H9 (cell line): ENCODE measurements at regions not wholly inside any gene's neighbourhood (a gene's known extent, or its start where the extent isn't known, plus 50 kb on each side); places are given as distances from the start of the nearest gene placed in this dataset.

ENCODE experiments used
- DNase-seq: peaks from one replicate; pipeline ENCODE4 v3.0.0-alpha.2; 2017
- H2AFZ ChIP-seq: one replicate; pipeline ENCODE4 v1.6.1; 2013; ENCODE audit warnings: mild to moderate bottlenecking, low read length, control low read depth, moderate library complexity
- H2AK5ac ChIP-seq: 2 replicates; pipeline ENCODE4 v1.6.1; 2013; ENCODE audit warnings: low read length, control low read depth, mixed read lengths; ENCODE audit not compliant: insufficient read length
- H2BK120ac ChIP-seq: one replicate; pipeline ENCODE4 v1.6.1; 2013; ENCODE audit warnings: low read depth, mild to moderate bottlenecking, low read length, control low read depth, inconsistent platforms; ENCODE audit not compliant: poor library complexity, severe bottlenecking
- H2BK12ac ChIP-seq: 2 replicates; pipeline ENCODE4 v1.6.1; 2013; ENCODE audit warnings: low read length, control low read depth, mixed read lengths, low read depth; ENCODE audit not compliant: insufficient read length
- H2BK15ac ChIP-seq: 2 replicates; pipeline ENCODE4 v1.6.1; 2013; ENCODE audit warnings: low read depth, low read length, control low read depth
- H2BK20ac ChIP-seq: one replicate; pipeline ENCODE4 v1.6.1; 2013; ENCODE audit warnings: low read depth, mild to moderate bottlenecking, low read length, control low read depth, inconsistent platforms; ENCODE audit not compliant: poor library complexity, severe bottlenecking
- H2BK5ac ChIP-seq: 2 replicates; pipeline ENCODE4 v1.6.1; 2013; ENCODE audit warnings: low read length, control low read depth, mixed read lengths; ENCODE audit not compliant: insufficient read length
- H3K14ac ChIP-seq: 2 replicates; pipeline ENCODE4 v1.6.1; 2013; ENCODE audit warnings: low read length, control low read depth; ENCODE audit not compliant: insufficient read depth
- H3K18ac ChIP-seq: 2 replicates; pipeline ENCODE4 v1.6.1; 2013; ENCODE audit warnings: low read depth, mild to moderate bottlenecking, mixed read lengths, low read length, control low read depth; ENCODE audit not compliant: insufficient read length
- H3K23ac ChIP-seq: 2 replicates; pipeline ENCODE4 v1.6.1; 2013; ENCODE audit warnings: low read length, control low read depth, mixed read lengths, low read depth; ENCODE audit not compliant: insufficient read length
- H3K23me2 ChIP-seq: 2 replicates; pipeline ENCODE4 v1.6.1; 2013; ENCODE audit warnings: low read depth, mild to moderate bottlenecking, mixed read lengths, low read length, control low read depth; ENCODE audit not compliant: insufficient read length, poor library complexity, severe bottlenecking
- H3K27ac ChIP-seq: 2 replicates; pipeline ENCODE4 v1.5.1; 2013; ENCODE audit warnings: low read length, control low read depth, mixed read lengths, low read depth; ENCODE audit not compliant: insufficient read length
- H3K27me3 ChIP-seq: 2 replicates; pipeline ENCODE4 v1.6.1; 2013; ENCODE audit warnings: low read length, control low read depth, inconsistent platforms; ENCODE audit not compliant: insufficient read depth
- H3K4ac ChIP-seq: 2 replicates; pipeline ENCODE4 v1.6.1; 2013; ENCODE audit warnings: low read depth, mild to moderate bottlenecking, control low read depth, inconsistent platforms, low read length, moderate library complexity
- H3K4me1 ChIP-seq: 2 replicates; pipeline ENCODE4 v1.6.1; 2013; ENCODE audit warnings: low read length, control low read depth, inconsistent platforms; ENCODE audit not compliant: insufficient read depth
- H3K4me2 ChIP-seq: 2 replicates; pipeline ENCODE4 v1.6.1; 2013; ENCODE audit warnings: low read length, control low read depth, mixed read lengths; ENCODE audit not compliant: insufficient read length, insufficient read depth
- H3K56ac ChIP-seq: 2 replicates; pipeline ENCODE4 v1.6.1; 2013; ENCODE audit warnings: low read depth, mild to moderate bottlenecking, mixed read lengths, low read length, control low read depth; ENCODE audit not compliant: insufficient read length
- H3K79me1 ChIP-seq: 2 replicates; pipeline ENCODE4 v1.6.1; 2013; ENCODE audit warnings: low read depth, mild to moderate bottlenecking, moderate library complexity, low read length, control low read depth, inconsistent platforms; ENCODE audit not compliant: insufficient read depth, poor library complexity, severe bottlenecking
- H3K79me2 ChIP-seq: 2 replicates; pipeline ENCODE4 v1.6.1; 2013; ENCODE audit warnings: low read length, control low read depth, inconsistent platforms; ENCODE audit not compliant: insufficient read depth
- H3K9ac ChIP-seq: 2 replicates; pipeline ENCODE4 v1.6.1; 2013; ENCODE audit warnings: low read length, control low read depth, mixed read lengths; ENCODE audit not compliant: insufficient read length; ENCODE audit errors: extremely low read depth
- H3K9me3 ChIP-seq: one replicate; pipeline ENCODE4 v1.6.1; 2013; ENCODE audit warnings: low read depth, low read length, inconsistent platforms; ENCODE audit not compliant: control insufficient read depth
- H3T11ph ChIP-seq: one replicate; pipeline ENCODE4 v1.6.1; 2013; ENCODE audit warnings: mild to moderate bottlenecking, low read length, control low read depth, inconsistent platforms
- H4K20me1 ChIP-seq: one replicate; pipeline ENCODE4 v1.6.1; 2013; ENCODE audit not compliant: control insufficient read depth, insufficient read length, insufficient read depth
- H4K5ac ChIP-seq: 2 replicates; pipeline ENCODE4 v1.6.1; 2013; ENCODE audit warnings: low read depth, mild to moderate bottlenecking, mixed read lengths, low read length, control low read depth; ENCODE audit not compliant: insufficient read length
- H4K8ac ChIP-seq: replicated peaks from 2 replicates; pipeline ENCODE4 v1.6.1; 2013; ENCODE audit warnings: low read length, control low read depth, mixed read lengths, low read depth; ENCODE audit not compliant: insufficient read length
- H4K91ac ChIP-seq: 2 replicates; pipeline ENCODE4 v1.6.1; 2013; ENCODE audit warnings: low read depth, mild to moderate bottlenecking, moderate library complexity, mixed read lengths, low read length, control low read depth; ENCODE audit not compliant: insufficient read length
- H3K27ac Mint-ChIP-seq, 3 experiments: 2 replicates in 2 of 3; 3 replicates in 1 of 3; pipeline ENCODE4 v1.8.0; 2020 to 2021; ENCODE audit warnings: mixed read lengths in 3 of 3, mild to moderate bottlenecking in 1 of 3, moderate library complexity in 1 of 3
- H3K27me3 Mint-ChIP-seq: 2 replicates; pipeline ENCODE4 v1.8.0; 2021; ENCODE audit warnings: low read depth, mild to moderate bottlenecking, moderate library complexity, mixed read lengths
- H3K36me3 Mint-ChIP-seq, 3 experiments: 2 replicates in 2 of 3; 3 replicates in 1 of 3; pipeline ENCODE4 v1.8.0; 2020 to 2021; ENCODE audit warnings: low read depth in 3 of 3, mixed read lengths in 3 of 3; ENCODE audit not compliant: insufficient read depth in 1 of 3
- H3K4me1 Mint-ChIP-seq, 2 experiments: 2 replicates each; pipeline ENCODE4 v1.8.0; 2020; ENCODE audit warnings: mixed read lengths in 2 of 2
- H3K4me3 Mint-ChIP-seq, 2 experiments: 2 replicates in 1 of 2; 3 replicates in 1 of 2; pipeline ENCODE4 v1.8.0; 2020 to 2021; ENCODE audit warnings: mild to moderate bottlenecking in 2 of 2, mixed read lengths in 2 of 2, moderate library complexity in 1 of 2
- H3K9me3 Mint-ChIP-seq, 2 experiments: 2 replicates in 1 of 2; 3 replicates in 1 of 2; pipeline ENCODE4 v1.8.0; 2020; ENCODE audit warnings: mild to moderate bottlenecking in 2 of 2, mixed read lengths in 2 of 2, moderate library complexity in 1 of 2
- WGBS: extraction: QIAGEN DNeasy Blood & Tissue Kit; methylation state at CpG from one replicate; pipeline ENCODE4 v1.1.7; 2013; ENCODE audit warnings: missing lambda C conversion rate, low lambda C conversion rate, mixed read lengths; ENCODE audit not compliant: insufficient read length; ENCODE audit errors: extremely low coverage; 5-methylcytosine and 5-hydroxymethylcytosine counted together
- TF ChIP-seq, protein P1 (sequence below): fragments of 200-600 bp; sonication (generic); conservative IDR thresholded peaks from 3 replicates; pipeline ENCODE4 v1.8.0; 2021; ENCODE audit warnings: antibody characterized with exemption, mild to moderate bottlenecking

DNA sequence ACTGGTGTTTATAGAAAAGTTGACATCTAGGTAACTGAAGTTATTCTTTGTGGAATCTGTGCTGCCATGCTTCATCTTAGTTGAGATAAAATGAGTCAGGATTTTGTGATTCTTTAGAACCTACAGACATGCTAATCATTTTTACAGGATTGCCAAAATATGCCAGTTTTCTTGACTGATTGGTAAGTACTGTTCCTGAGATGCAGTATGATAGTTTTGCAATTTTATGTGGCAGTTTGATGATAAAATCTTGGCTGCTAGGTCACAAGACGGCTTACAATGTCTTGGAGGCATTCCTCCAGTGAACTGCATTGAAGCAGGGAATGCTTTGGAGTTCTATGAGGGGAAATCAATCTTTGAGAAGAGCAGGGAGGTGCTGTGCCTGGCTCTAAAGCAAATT is 104.4 kb upstream of the ESX1 start:
- peaks cover 5% of the 10 kb centered on the region for H3K27me3 Mint-ChIP-seq
- no peaks in the 10 kb centered on the region for H3K23me2 ChIP-seq
- H3K36me3 Mint-ChIP-seq = no peaks in the 10 kb centered on the region; a peak in 1 of 7 replicates
- H2BK20ac ChIP-seq = no peak overlapping the region
- no peaks in the 10 kb centered on the region for H3K4me1 Mint-ChIP-seq
- H3T11ph ChIP-seq = no peak overlapping the region
- TF ChIP-seq, protein P1, sequence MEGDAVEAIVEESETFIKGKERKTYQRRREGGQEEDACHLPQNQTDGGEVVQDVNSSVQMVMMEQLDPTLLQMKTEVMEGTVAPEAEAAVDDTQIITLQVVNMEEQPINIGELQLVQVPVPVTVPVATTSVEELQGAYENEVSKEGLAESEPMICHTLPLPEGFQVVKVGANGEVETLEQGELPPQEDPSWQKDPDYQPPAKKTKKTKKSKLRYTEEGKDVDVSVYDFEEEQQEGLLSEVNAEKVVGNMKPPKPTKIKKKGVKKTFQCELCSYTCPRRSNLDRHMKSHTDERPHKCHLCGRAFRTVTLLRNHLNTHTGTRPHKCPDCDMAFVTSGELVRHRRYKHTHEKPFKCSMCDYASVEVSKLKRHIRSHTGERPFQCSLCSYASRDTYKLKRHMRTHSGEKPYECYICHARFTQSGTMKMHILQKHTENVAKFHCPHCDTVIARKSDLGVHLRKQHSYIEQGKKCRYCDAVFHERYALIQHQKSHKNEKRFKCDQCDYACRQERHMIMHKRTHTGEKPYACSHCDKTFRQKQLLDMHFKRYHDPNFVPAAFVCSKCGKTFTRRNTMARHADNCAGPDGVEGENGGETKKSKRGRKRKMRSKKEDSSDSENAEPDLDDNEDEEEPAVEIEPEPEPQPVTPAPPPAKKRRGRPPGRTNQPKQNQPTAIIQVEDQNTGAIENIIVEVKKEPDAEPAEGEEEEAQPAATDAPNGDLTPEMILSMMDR = no peak
- H3K9me3 Mint-ChIP-seq = peaks cover 11 to 66% of the 10 kb centered on the region in 2 experiments
- H3K14ac ChIP-seq = no peak overlapping the region
- H3K23ac ChIP-seq = no peak overlapping the region
- no peaks in the 10 kb centered on the region for H3K4me1 ChIP-seq
- H4K5ac ChIP-seq = no peak overlapping the region
- no peaks in the 10 kb centered on the region for H3K27me3 ChIP-seq
- H3K79me1 ChIP-seq = no peaks in the 10 kb centered on the region
- H3K4me2 ChIP-seq = no peak overlapping the region
- H2BK5ac ChIP-seq = no peak overlapping the region
- H3K9me3 ChIP-seq = peaks cover 3% of the 10 kb centered on the region
- no peak for DNase-seq
- no peak overlapping the region for H3K56ac ChIP-seq
- WGBS = no CpG with 5 or more reads among the region's 1 CpG
- no peak overlapping the region for H2AFZ ChIP-seq
- no peak overlapping the region for H3K27ac ChIP-seq
- no peak overlapping the region for H2BK120ac ChIP-seq
- no peak overlapping the region for H4K91ac ChIP-seq
- H3K27ac Mint-ChIP-seq = no peak overlapping the region
- H4K8ac ChIP-seq = no peak overlapping the region
- no peak overlapping the region for H3K18ac ChIP-seq
- H3K4ac ChIP-seq = no peak overlapping the region
- H4K20me1 ChIP-seq = no peaks in the 10 kb centered on the region
- H3K9ac ChIP-seq = no peak overlapping the region
- no peak overlapping the region for H2BK12ac ChIP-seq
- H3K4me3 Mint-ChIP-seq = no peak overlapping the region
- no peak overlapping the region for H2AK5ac ChIP-seq
- H3K79me2 ChIP-seq = no peaks in the 10 kb centered on the region
- H2BK15ac ChIP-seq = no peak overlapping the region
